ENCODE measurements at regions not wholly inside any gene's neighbourhood (a gene's known extent, or its start where the extent isn't known, plus 50 kb on each side); places are given as distances from the start of the nearest gene placed in this dataset.

DNA sequence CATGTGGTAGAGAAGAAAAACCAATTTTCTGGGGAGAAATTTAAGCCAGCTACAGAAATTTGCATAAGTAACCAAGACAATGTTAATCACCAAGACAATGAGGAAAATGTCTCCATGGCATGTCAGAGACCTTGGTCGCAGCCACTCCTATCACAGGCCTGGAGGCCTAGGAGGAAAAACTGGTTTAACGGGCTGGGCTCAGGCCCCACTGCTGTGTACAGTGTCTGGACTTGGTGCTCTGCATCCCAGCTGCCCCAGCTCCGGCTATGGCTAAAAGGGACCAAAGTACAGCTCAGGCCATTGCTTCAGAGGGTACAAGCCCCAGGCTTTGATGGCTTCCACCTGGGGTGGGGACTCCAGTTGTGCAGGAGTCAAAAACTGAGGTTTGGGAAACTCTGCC lies 1075.1 kb upstream of the CDH18 start:
- no peak for DNase-seq (ENCODE audit: low spot score)
- H3K27ac Mint-ChIP-seq (ENCODE audit: unreplicated experiment), result no peak overlapping the region
- peaks cover 8% of the 10 kb centered on the region for H3K27me3 Mint-ChIP-seq (ENCODE audit: low read depth)
- no peaks in the 10 kb centered on the region for H3K36me3 Mint-ChIP-seq (ENCODE audit: low read depth)
- H3K4me3 Mint-ChIP-seq (ENCODE audit: unreplicated experiment), result no peak overlapping the region
- H3K9me3 Mint-ChIP-seq (ENCODE audit: low read depth), result peaks cover 17% of the 10 kb centered on the region
- TF ChIP-seq, protein P1, sequence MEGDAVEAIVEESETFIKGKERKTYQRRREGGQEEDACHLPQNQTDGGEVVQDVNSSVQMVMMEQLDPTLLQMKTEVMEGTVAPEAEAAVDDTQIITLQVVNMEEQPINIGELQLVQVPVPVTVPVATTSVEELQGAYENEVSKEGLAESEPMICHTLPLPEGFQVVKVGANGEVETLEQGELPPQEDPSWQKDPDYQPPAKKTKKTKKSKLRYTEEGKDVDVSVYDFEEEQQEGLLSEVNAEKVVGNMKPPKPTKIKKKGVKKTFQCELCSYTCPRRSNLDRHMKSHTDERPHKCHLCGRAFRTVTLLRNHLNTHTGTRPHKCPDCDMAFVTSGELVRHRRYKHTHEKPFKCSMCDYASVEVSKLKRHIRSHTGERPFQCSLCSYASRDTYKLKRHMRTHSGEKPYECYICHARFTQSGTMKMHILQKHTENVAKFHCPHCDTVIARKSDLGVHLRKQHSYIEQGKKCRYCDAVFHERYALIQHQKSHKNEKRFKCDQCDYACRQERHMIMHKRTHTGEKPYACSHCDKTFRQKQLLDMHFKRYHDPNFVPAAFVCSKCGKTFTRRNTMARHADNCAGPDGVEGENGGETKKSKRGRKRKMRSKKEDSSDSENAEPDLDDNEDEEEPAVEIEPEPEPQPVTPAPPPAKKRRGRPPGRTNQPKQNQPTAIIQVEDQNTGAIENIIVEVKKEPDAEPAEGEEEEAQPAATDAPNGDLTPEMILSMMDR (IDR thresholded peaks at IDR 0.05), result no peak
- no peaks in the 10 kb centered on the region for H3K4me1 Mint-ChIP-seq (ENCODE audit: low read depth)

DNA sequence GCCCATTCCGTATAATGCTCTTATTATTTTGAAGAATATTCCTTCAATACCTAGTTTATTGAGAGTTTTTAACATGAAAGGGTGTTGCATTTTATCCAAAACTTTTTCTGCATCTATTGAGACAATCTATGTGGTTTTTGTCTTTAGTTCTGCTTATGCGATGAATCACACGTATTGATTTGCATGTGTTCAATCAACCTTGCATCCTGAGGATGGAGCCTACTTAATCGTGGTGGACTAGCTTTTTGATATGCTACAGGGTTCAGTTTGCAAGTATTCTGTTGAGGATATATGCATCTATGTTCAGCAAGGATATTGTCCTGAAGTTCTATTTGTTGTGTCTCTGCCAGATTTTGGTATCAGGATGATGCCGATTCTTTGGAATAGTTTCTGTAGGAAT lies 1070.3 kb upstream of the CDH18 start:
- DNase-seq (ENCODE audit: low spot score), result no peak
- H3K36me3 Mint-ChIP-seq (ENCODE audit: low read depth), result no peaks in the 10 kb centered on the region
- peaks cover 15% of the 10 kb centered on the region for H3K27me3 Mint-ChIP-seq (ENCODE audit: low read depth)
- no peak overlapping the region for H3K27ac Mint-ChIP-seq (ENCODE audit: unreplicated experiment)
- TF ChIP-seq, protein P1 (IDR thresholded peaks at IDR 0.05), result no peak
- no peaks in the 10 kb centered on the region for H3K4me1 Mint-ChIP-seq (ENCODE audit: low read depth)
- H3K4me3 Mint-ChIP-seq (ENCODE audit: unreplicated experiment), result no peak overlapping the region
- H3K9me3 Mint-ChIP-seq (ENCODE audit: low read depth), result peaks cover 14% of the 10 kb centered on the region

DNA sequence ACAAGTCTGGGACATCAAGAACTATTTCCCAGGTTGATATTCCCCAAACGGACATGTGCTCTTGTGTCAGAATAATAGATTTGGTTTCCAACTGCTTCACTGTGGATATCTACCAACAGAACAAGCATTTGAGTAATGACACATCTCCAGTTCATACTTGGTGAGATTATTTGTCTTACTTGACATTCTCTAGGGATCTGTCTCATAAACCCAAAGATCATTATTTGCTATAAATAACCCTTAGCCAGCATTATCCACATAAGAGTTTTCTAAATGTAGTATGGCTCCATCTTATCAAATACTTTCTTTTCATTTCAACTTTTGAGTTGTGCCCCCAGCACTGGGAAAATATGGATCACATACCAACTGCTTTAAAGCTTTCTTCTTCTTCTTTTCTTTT lies 1063.9 kb upstream of the CDH18 start:
- peaks cover 10% of the 10 kb centered on the region for H3K27me3 Mint-ChIP-seq (ENCODE audit: low read depth)
- TF ChIP-seq, protein P1 (IDR thresholded peaks at IDR 0.05), result no peak
- H3K36me3 Mint-ChIP-seq (ENCODE audit: low read depth), result no peaks in the 10 kb centered on the region
- H3K9me3 Mint-ChIP-seq (ENCODE audit: low read depth), result no peaks in the 10 kb centered on the region
- DNase-seq (ENCODE audit: low spot score), result no peak
- no peak overlapping the region for H3K4me3 Mint-ChIP-seq (ENCODE audit: unreplicated experiment)
- no peak overlapping the region for H3K27ac Mint-ChIP-seq (ENCODE audit: unreplicated experiment)
- H3K4me1 Mint-ChIP-seq (ENCODE audit: low read depth), result no peaks in the 10 kb centered on the region

DNA sequence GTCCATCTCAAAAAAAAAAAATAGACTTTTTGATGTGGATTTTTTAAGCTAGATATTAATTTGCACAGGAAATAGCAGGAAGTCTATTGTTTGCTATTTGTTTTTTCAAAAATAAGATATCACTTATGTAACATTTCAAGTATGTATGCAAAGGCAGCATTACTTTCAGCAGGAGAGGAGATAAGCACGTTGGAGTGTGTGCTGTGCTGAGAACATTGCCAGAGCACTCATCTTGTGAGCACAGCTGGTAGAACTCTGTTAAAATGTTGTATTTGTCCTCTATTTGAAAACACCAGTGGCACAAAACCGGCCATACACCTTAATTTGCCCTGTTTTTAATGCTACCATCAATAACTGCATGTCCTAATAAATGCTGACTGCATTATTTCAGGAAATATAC lies 1061.9 kb upstream of the CDH18 start:
- H3K36me3 Mint-ChIP-seq (ENCODE audit: low read depth), result no peaks in the 10 kb centered on the region
- no peak for DNase-seq (ENCODE audit: low spot score)
- no peak overlapping the region for H3K4me3 Mint-ChIP-seq (ENCODE audit: unreplicated experiment)
- H3K27me3 Mint-ChIP-seq (ENCODE audit: low read depth), result peaks cover 10% of the 10 kb centered on the region
- no peaks in the 10 kb centered on the region for H3K4me1 Mint-ChIP-seq (ENCODE audit: low read depth)
- peaks cover 6% of the 10 kb centered on the region for H3K9me3 Mint-ChIP-seq (ENCODE audit: low read depth)
- H3K27ac Mint-ChIP-seq (ENCODE audit: unreplicated experiment), result no peak overlapping the region
- TF ChIP-seq, protein P1 (IDR thresholded peaks at IDR 0.05), result no peak

DNA sequence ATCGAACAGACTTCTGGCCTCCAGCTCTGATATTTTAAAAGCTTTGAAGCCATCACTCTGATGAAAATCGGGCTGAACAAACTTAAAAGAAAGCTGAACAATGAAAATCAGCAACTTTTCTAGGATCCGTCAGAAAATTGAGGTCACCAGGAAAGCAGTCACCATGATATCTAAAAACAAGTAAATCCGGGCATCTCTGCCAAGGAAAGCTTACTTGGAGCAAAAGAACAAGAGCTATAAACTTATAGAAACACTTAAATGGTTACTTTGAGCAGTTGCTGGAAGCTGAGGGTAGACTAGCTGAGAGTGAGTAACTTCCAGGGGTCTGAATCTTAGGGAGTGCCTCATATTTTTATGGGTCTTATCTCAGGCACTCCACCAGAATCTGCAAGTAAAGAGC lies 1043.0 kb upstream of the CDH18 start:
- Mint-ChIP-seq H3K9me3 (ENCODE audit: low read depth) (no peaks in the 10 kb centered on the region), H3K27me3 (ENCODE audit: low read depth) (peaks cover 10% of the 10 kb centered on the region), H3K4me1 (ENCODE audit: low read depth) (no peaks in the 10 kb centered on the region), H3K36me3 (ENCODE audit: low read depth) (no peaks in the 10 kb centered on the region), H3K4me3 (ENCODE audit: unreplicated experiment) (no peak overlapping the region), H3K27ac (ENCODE audit: unreplicated experiment) (no peak overlapping the region)
- DNase-seq (ENCODE audit: low spot score), result no peak
- TF ChIP-seq, protein P1 (IDR thresholded peaks at IDR 0.05), result no peak

Data from chondrocyte (in vitro differentiated cells).